ENCODE measurements at regions not wholly inside any gene's neighbourhood (a gene's known extent, or its start where the extent isn't known, plus 50 kb on each side); places are given as distances from the start of the nearest gene placed in this dataset.

- TF ChIP-seq POLR2A (IDR thresholded peaks at IDR 0.05) (no peak), CTCF (IDR thresholded peaks at IDR 0.05) (no peak), POLR2AphosphoS5 (IDR thresholded peaks at IDR 0.05) (no peak)
Observed at GRCh38 chr10:46220187-46220586, 66.6 kb upstream of the ANTXRL start.
